ENCODE measurements at regions not wholly inside any gene's neighbourhood (a gene's known extent, or its start where the extent isn't known, plus 50 kb on each side); places are given as distances from the start of the nearest gene placed in this dataset.

DNA sequence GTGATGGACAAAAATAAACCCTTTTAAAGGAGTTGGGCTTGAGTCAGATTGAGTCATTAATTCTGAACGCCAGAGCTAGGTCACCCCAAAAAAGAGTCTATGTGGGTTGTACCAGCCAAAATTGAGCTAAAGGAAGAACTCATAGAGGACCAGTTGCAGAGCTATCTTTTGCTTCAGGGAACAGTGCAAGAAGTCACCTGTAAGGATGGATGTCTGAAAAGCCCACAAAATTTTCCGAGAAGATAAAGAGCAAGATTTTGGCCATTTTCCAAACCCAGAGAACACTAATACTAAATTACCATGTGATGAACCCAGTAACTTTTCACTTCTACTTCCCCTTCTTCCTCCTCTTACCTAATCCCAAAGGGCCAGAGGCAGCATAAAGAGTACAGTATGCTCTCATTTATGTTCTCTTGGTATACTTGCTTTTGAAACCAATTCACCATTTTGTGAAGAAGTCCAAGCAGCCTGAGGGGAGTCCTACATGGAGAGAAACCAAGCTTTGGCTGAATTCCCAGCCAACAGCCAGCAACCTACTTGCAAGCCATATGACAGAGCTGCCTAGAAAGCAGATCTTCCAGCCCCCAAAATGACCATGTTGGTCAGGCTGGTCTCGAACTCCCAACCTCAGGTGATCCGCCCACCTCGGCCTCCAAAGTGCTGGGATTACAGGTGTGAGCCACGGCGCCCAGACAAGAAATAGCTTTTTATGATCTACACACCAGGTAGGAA lies 551.7 kb downstream of the SATB2 start:
- TF ChIP-seq, protein P1, sequence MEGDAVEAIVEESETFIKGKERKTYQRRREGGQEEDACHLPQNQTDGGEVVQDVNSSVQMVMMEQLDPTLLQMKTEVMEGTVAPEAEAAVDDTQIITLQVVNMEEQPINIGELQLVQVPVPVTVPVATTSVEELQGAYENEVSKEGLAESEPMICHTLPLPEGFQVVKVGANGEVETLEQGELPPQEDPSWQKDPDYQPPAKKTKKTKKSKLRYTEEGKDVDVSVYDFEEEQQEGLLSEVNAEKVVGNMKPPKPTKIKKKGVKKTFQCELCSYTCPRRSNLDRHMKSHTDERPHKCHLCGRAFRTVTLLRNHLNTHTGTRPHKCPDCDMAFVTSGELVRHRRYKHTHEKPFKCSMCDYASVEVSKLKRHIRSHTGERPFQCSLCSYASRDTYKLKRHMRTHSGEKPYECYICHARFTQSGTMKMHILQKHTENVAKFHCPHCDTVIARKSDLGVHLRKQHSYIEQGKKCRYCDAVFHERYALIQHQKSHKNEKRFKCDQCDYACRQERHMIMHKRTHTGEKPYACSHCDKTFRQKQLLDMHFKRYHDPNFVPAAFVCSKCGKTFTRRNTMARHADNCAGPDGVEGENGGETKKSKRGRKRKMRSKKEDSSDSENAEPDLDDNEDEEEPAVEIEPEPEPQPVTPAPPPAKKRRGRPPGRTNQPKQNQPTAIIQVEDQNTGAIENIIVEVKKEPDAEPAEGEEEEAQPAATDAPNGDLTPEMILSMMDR (IDR thresholded peaks at IDR 0.05) = no peak
- TF ChIP-seq POLR2A (IDR thresholded peaks at IDR 0.05) = no peak
